HuH-7.5 (cell line): ENCODE measurements at regions not wholly inside any gene's neighbourhood (a gene's known extent, or its start where the extent isn't known, plus 50 kb on each side); places are given as distances from the start of the nearest gene placed in this dataset.
"Not testable (repeated sequence)": the region's sequence is repeated elsewhere in the genome, so short reads cannot be mapped to it uniquely, and the experiment has no call there.

Experiments
- DNase-seq: peaks from one replicate; pipeline ENCODE4 v3.0.0; 2011; ENCODE audit warnings: low spot score

GRCh38 chr3:88677298-88677697 lies 430.1 kb upstream of the EPHA3 start:
- DNase-seq: no peak

- DNase-seq: no peak
Measured at GRCh38 chr3:88678747-88679146, 428.7 kb upstream of the EPHA3 start.

DNA sequence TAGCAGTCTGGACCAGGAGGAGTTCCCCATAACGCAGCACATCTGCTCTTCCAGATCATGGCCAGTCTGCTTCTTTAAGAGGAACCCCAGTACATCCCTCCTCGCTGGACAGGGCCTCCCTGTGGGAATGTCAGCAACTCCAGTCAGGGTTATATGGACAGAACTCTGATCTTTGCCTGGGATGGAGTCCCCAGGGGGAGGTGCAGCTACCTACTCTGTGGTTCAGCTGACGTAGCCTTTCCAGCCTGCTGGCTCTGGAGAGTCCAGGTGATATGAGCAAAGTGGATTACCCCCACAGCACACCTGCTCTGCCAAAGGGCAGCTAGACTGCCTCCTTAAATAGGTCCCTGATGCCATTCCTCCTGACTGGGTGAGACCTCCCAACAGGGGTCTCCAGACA lies 417.1 kb upstream of the EPHA3 start:
- no peak for DNase-seq

- DNase-seq: no peak
Measured at GRCh38 chr3:88691081-88691480, 416.3 kb upstream of the EPHA3 start.

DNA sequence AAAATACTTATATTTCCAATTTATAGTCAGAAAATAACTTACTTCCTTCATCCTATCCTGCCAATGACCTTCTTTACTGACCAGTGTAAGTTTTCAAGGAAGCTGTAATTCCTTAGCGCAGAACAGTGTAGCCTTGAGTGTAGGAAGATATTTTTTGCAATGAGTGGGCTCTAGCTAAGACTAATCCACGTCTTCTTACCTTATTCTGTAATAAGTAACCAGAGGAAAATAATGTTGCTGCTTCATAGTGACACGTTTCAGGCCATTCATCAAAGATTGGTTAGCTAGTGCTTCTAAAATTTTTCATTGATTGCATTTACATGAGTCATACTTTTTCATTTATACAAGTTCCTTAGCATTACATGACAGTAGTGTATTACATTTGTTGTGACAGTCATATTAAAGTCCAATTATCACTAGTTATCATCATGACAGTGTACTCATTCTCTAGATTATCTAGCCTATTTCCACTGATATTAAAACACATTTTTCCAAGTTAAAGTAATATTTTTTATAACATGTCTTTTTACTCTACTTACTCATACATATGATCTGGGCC lies 403.8 kb upstream of the EPHA3 start:
- DNase-seq: no peak

DNA sequence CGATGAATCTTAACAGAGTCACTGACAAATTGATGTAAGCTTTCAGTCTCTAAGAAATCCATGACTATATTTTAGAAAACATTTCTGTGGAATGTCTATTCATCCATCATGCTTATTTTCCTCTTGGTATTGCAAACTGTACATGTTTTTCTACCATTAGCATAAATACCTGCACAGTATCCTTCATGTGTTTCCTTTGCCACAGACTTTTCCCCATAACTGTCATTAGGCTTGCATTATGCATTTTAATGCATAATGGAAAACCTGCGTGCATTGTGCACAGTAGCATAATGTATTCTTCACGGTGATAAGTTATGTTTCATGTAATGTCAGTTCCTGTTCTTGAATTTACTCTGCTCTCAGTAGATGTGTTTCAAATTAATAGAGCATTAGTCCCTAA lies 403.1 kb upstream of the EPHA3 start:
- no peak for DNase-seq

- no peak for DNase-seq
Measured at GRCh38 chr3:88707837-88708236, 399.6 kb upstream of the EPHA3 start.

- DNase-seq: no peak
Measured at GRCh38 chr3:88712552-88712951, 394.9 kb upstream of the EPHA3 start.

- no peak for DNase-seq
Measured at GRCh38 chr3:88713233-88713691, 394.2 kb upstream of the EPHA3 start.

- DNase-seq: no peak
Measured at GRCh38 chr3:88725440-88726165, 381.8 kb upstream of the EPHA3 start.

GRCh38 chr3:88732186-88732585 lies 375.2 kb upstream of the EPHA3 start:
- DNase-seq: no peak

DNA sequence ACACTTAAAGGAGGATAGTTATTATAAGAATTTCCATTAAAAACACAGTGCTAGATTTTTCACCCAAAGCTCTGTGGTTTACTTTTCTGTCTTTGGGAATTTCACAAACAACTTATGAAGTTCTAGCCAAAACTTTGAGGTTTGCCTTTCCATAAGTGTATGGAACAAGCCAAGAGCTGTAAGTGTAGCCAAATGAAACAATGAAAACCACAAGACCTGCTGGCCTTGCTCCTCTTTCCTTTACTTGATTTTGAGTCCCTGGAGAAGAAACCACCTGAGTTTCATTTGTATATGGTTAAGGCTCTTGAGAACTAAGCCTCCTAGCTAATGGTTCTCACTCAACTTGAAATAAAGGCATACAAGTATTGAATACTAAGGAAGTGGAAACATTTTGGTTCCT lies 365.3 kb upstream of the EPHA3 start:
- no peak for DNase-seq

DNA sequence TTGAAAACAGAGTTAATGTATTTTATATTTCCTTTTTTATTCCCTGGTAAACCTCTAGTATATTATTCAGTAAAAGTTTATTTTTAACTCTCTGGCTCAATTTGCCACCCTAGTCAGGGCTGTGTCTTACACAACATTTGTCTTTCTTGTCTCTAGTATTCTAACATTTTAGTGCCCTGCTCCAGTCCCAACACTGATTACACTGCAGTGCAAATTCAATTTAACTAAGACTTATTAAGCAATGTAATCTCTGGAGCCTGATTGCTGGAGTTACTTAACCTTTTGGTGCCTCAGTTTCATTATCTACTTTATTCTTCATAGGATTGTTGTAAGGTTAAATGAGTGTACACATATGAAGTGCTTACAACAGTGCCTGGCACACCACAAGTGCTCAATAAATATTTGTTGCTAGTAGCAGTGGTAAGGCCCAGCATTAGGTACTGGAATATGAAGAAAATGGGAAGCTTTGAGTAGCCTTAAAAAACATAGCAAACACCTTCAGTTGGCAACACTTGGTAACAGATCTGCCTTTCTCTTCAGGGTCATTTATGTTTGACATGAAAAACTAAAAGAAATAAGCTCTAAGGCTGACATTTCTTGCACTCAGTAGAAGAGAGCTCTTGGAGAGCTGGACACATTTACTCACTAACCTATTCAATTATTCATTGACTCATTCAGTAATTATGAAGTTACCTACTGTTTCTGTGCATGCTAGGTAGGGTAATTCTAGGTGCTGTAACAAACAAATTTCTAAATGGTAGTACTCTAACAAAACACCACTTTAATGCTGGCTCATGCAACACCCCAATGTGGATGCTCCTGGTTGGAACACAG lies 364.5 kb upstream of the EPHA3 start:
- no peak for DNase-seq

DNA sequence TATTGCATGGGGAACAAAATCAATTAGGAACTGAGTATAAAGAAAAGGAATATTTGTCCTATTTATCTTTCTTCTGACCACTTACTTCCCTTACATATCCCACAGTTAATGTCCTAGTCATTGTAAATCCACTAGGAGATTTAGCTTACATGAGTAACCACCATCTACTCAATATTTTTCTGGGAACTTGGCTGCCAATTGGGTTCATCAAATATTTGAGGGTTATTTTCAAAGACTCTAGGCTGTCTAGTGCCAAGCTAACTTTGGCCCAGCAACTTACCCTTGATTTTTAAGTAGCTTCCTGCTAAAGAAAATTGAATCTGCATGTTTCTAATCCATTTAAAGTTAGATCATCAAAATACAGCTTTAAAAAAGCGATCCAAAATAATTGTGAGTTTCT lies 362.5 kb upstream of the EPHA3 start:
- DNase-seq: no peak

DNA sequence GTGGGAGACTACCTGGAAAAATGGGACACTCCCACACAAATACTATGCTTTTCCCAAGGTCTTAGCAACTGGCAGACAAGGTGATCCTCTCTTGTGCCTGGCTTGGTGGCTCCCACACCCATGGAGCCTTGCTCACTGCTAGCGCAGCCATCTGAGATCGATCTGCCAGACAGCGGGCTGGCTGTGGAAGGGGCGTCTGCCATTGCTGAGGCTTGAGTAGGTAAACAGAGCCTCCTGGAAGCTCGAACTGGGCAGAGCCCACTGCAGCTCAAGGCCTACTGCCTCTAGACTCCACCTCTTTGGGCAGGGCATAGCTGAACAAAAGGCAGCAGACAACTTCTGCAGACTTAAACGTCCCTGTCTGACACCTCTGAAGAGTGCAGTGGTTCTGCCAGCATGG lies 360.3 kb upstream of the EPHA3 start:
- not testable (repeated sequence) for DNase-seq

DNA sequence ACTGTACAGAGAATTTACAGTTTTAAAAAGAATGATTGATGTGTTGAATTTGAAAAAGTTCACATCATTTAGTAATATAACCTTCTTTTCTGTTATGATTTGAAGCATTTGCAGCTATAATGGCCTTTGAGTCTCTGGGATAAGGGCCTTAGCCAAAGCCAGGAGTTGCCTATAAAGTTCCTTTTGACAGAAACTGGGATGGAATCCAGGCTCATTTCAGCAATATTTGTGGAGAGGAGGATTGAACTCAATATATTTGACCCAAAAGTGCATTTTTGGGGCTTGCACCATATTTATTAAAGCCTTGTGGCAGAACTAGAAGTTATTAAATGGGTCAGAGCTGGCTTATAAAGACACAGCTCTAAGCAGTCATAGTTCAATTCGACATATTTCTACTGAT lies 348.7 kb upstream of the EPHA3 start:
- DNase-seq: no peak

GRCh38 chr3:88767746-88768145 lies 339.7 kb upstream of the EPHA3 start:
- DNase-seq: no peak

GRCh38 chr3:88773766-88774165 lies 333.7 kb upstream of the EPHA3 start:
- no peak for DNase-seq

DNA sequence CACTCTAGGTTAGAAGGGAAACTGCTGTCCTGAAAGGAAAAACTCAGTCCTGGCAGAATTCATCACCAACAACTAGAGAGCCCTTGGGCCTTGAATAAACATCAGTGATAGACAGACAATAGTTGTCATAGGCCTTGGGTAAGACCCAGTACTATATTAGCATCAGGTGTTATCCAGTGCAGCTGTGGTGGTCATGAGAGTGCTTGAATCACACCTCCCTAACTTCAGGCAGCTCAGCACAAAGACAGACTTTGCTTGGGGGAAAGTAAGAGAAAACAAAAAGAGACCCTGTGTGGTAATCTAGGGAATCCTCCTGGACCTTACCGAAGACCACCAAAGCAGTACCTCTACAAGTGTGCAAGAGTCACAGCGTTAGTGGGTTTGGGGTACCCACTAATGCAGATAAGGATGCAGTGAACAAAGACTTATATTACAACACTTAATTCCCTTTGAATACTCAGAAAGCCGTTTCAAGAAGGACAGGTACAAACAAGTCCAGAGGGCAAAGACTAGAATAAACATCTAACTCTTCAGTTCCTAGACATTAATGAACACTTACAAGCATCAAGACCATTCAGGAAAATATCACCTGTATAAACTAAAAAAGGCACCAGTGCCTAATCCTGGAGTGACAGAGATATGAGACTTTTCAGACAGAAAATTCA lies 332.3 kb upstream of the EPHA3 start:
- no peak for DNase-seq

DNA sequence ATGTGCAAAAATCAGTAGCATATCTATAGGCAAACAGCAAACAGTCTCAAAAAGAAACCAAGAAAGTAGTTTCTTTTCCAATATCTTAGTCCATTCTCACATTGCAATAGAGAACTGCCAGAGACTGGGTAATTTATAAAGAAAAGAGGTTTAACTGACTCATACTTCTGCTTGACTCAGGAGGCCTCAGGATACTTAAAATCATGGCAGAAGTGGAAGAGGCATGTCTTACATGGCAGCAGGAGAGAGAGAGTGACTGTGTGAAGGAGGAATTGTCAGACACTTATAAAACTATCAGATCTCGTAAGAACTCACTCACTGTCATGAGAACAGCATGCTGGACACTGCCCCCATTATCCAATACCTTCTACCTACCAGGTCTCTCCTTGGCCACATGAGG lies 327.9 kb upstream of the EPHA3 start:
- DNase-seq: no peak

DNA sequence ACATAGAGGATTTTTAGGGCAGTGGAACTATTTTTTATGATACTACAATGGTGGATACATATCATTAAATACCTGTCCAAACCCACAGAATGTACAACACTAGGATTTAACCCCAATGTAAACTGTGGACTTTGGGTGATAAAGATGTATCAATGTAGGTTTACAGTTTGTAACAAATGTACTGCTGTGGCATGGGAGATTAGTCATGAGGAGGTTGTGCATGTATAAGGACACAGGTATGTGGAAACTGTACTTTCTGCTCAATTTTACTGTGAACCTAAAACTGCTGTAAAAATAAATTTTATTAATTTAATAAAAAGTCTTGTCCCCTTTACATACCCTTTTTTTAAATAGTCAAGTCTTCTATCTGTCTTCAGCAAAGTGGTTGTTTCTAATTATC lies 322.5 kb upstream of the EPHA3 start:
- DNase-seq: no peak

GRCh38 chr3:88785841-88786240 lies 321.6 kb upstream of the EPHA3 start:
- no peak for DNase-seq

GRCh38 chr3:88795503-88795902 lies 311.9 kb upstream of the EPHA3 start:
- DNase-seq: no peak
